T-helper 2 cell treated with Interferon-gamma antibody and Interleukin-4, amounts not matched to agents 100 ng/mL and 5 ng/mL, for 36 hours (primary cell): ENCODE measurements at regions not wholly inside any gene's neighbourhood (a gene's known extent, or its start where the extent isn't known, plus 50 kb on each side); places are given as distances from the start of the nearest gene placed in this dataset.
"Not testable (repeated sequence)": the region's sequence is repeated elsewhere in the genome, so short reads cannot be mapped to it uniquely, and the experiment has no call there.

ENCODE experiments used
- intact Hi-C: fragments of 100-400 bp; cut with micrococcal nuclease; formaldehyde crosslinking; loops from one replicate; pipeline ENCODE4 v1.15.1; 2023

DNA sequence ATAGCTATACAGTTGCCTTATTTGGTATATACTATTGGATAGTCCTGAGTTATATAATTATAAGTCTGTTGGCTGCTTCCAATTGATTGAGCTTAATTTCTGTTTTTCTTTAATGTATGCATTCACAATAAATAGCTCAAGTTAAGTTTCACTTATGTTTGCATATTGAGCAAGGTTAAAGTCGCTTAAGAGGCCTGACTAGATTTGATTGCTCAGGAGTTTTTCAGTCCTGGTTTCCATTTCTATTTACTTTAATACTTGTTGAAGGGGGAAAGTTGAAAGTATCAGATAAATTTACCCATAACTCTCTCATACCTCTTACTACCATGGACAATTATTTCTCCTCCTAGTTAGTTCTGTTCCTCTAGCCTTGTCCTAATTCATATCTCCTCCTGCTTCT lies 294.7 kb downstream of the ARL4A start:
- intact Hi-C loops: no loop called here

DNA sequence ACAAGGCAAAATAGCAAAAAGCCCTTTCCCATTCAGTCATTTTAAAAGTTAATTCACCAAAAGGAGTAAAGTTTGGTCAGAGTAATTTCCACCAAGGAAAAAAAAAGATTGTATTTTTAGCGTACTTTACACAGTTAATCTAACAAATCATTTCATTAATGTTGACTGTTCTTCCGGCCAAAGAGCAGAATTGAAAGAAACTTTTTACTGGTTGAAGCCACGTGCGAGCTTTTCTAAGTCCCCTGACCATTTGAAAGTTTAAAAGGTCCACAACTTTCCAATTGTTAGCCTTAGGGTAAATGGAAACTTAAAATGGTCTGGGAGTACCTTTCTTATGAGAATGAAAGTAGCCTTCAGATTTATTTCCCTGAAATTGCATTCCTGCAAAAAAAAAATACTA lies 296.7 kb downstream of the ARL4A start:
- intact Hi-C loops: no loop called here

DNA sequence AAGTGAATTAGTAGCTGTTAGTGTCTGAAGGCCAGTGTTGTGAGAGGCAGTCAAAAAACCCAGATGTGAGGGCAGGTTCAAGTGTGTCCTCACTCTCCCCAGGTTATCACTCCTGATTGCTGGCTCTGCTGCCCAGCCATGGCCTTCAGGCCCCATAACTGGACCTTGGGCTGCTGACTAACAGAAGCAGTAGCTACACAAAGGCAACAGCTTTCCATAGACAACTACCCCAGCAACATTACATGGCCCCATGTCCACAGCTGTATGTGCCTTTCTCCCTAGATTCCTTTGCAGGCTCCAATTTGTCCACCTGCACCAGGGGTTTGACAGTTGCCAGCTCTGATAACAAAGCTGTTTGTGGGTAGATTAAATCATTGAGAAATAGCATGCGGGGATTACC lies 297.8 kb downstream of the ARL4A start:
- intact Hi-C loops: no loop called here

DNA sequence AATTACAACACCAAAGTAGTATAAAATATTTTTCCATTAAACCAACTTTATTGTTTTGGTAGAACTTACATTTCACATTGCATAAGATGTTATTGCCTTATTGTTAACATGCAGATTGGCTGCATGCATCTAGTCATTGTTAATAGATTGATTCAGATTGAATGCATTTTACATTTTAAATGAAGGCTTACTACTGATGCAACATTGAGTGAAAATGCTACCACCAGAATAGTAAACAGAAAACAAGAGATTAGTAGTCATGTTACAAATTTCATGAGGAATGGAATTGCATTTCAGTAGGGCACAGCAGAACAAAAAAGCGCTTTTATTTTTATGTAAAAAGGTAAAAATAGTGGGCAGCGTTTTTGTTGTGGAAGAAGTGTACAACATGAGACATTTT lies 298.3 kb downstream of the ARL4A start:
- intact Hi-C loops: no loop called here

DNA sequence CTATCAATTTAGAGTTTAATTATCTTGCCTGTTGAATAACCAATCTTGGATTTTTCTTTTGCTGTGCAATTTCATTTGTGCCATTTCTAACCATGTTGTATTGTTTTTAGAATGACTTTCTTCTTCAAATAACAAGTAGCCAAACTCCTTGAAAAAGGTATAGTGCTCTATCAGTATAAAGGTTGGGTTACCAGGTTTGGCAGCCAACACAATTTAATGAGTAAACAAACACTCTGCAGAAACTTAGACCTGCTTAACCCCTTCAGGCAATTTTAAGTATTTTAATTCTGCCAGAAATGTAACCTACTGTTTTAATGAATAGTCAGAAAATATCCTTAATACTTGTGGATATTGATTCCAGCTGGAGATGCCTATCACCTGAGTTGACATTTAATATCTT lies 299.8 kb downstream of the ARL4A start:
- intact Hi-C loops: no loop called here

DNA sequence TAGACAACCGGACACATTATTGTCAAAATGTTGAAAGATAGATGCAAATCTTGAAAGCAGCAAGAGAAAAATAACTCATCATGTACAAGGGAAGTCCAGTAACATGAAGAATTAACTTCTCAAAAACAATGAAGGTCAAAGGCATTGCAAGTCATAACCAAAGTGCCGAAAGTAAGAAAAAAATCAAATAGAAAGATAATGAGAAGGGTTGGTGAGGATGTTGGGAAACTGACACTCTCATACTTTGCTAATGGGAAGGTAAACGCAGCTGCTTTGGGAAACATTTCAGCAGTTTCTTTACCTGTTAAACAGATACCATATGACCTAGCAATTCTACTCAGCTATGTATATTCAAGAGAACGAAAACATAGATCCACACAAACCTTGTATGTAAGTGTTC lies 303.0 kb downstream of the ARL4A start:
- intact Hi-C loops: no loop called here

DNA sequence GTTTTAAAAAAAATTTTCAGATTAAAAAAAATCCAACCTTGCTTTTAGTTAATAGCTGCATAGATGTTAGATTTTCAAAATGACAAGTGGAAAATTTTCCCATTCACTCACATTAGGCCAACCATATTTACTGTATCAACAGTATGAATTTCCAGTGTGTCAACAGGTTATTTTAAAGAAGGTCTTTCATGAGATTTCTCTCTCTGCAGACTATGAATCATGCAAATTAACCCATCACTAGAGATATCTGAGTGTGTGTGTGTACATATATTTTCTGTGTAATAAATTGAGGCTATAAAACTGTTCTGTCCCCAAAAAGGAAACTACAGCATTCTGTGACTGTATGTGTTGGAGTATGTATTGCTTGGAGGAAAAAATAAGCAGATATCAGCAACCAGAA lies 305.6 kb downstream of the ARL4A start:
- intact Hi-C loops: no loop called here

DNA sequence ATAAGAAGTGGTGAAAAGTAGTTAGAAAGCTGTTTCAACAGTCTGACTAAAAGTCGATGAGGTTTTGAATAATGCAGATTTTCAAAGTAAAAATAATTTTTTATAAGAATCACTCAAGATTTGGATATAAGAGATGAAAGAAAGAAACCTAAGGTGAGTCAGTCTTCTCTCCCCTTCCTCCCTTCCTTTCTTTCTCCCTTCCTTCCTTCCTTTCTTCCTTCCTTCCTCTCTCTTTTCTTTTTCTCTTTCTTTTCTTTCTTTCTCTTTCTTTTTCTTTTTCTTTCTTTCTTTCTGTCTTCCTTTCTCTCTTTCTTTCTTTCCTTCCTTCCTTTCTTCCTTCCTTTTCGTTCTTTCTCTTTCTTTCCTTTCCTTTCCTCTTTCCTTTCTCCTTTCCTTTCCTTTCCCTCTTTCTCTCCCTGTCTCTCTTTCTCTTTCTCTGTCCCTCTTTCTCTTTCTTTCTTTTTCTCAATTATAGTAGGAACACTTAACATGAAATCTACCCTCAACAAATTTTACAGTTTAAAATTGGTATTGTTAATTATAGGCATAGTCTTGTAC lies 308.6 kb downstream of the ARL4A start:
- intact Hi-C loops: no loop called here

DNA sequence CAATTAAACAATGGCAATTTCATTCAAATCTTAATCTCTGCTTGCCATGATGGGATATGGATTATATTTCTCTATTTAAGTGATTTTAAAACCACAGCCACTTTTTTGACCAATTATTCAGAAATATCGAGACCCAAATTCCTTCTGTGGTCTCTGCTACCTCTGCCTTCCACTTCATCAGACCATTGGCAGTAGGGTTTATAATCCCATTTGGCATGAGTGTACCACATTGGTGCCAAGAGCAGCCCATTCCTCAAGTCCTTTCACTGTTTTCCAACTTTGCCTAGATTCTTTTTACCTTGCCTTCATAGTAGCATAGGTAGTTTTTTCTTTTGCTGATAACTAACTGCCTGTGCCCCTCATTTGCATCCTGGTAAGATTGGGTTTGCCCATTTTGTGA lies 319.9 kb downstream of the ARL4A start:
- intact Hi-C loops: no loop called here

DNA sequence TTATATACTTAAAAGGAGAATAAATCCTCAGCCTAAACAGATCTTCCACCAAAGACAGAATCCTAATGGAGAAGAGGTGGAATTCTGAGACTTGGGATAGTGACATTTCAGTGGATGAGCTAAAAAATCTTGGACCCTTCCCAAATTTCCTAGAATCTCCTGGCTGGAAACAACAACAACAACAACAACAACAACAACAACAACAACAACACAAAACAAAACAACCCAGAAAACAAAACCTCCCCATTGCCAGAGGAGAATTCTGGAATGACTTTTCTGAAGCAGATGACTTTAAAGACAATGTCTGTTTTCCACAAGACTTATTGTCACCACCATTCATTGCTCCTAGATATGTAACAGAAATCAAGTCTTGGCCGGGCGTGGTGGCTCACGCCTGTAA lies 322.1 kb downstream of the ARL4A start:
- intact Hi-C loops: no loop called here

DNA sequence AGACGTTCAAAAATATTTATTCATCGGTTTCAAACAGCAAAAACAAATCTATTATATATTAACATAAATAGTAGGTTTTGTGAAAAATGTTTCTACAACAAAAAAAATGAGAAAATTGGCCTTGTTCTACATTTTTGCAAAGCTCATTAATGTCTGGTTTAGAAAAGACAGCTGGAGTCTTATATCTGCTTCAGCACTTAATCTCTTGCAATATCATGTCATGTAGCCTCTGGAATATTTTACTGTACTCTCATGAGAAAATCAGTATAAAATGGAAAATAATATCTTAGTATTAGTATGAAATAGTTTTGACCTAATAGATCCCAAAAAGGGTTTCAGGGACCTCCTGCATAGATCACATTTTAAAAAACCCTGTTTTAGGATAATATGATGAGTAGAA lies 326.6 kb downstream of the ARL4A start:
- intact Hi-C loops: no loop called here

DNA sequence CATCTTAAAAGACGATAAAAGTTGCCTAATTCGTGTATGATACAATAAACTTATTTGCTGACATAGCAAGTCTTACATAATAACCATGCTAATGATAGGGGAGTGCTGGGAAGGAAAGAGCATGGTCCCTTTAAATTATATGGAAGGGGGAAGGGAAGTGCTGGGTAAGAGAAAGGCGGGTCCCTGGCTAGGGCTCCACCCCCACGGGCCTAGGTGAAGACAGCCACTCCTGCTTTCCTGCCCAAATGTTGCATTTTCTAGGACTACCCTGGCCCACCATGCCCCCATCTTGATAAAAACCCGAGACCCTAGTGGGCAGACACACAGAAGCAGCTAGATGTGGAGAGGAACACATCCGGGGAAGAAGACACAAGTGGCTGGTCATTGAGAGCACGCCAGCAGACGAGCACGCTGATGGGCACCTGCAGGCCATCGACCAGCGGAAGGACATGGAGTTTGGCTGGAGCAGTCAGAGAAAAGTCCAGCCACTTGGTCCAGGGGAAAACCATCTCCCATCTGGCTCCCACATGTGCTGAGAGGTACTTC lies 328.7 kb downstream of the ARL4A start:
- intact Hi-C loops: no loop called here

DNA sequence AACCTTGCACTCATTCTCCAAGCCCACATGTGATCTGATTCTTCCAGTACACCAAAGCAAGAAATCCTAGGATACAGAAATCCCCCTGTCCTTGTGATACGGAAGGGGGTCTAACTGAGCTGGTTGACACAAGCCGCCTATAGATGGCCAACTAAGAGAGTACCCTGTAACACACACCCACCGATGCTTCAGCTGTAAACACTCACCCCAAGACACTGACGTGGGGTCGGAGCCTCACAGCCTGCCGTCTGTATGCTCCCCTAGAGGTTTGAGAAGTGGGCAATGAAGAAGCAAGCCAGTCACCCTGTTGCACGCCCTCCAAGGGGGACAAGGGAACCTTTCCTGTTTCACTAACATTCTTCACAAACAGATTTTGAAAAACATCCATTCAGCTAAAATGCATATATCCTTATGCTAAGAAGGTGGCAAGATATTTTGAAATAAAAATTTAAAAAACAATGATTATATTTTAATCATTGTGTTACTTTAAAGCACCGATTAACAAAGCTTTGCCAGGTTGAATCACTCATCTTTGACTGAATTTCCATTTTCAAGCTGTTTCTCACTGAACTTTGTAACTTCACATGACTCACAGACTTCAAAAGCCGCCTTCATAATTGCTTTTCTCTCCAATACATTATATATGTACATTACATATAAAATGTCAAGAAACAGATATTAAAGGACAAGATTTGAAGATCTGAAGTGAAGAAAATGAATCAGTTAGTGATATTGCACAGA lies 329.3 kb downstream of the ARL4A start:
- intact Hi-C loops: no loop called here

DNA sequence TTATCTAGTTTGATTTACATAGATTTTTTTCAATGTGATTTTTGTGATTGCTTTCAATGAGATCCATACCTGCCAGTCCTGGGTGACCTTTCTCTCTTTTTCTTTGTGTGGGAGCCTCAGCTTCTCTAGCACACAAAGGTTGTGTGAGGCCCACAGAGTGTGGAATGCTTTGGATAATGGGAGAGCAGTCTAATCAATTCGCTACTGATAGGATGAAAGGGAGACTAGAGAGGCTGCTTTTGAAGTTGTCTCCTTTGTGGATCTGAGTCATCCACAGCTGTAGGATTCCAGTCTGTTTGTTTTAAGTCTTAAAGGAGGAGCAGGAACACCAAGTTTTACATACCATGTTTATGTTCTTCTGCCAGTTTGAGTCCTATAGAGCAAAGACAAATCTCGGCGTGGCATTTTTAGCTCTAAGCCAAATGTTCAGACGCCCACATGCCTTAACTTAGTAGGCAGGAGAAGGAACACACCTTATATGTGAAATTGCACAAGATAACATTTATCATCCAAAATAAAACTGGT lies 330.0 kb downstream of the ARL4A start:
- intact Hi-C loops: no loop called here

DNA sequence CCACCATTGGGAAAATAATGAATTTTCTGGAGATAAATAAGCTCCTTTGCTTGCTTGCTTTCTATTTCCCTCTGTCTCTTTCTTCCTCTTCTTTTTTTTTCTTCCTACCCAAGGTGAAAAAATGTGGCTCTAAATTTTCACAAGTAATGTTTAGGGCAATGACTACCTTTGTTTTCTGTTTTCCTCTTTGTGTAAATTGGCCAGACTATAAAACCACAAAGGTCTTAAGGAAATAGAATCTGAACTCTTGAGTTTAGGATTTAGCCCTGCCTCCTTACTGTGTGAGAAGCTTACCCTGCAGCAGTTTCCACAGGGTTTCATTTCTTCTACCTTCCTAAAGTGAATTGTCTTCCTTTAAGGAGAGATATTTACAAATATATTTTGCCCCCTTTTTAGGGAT lies 330.4 kb downstream of the ARL4A start:
- intact Hi-C loops: no loop called here

DNA sequence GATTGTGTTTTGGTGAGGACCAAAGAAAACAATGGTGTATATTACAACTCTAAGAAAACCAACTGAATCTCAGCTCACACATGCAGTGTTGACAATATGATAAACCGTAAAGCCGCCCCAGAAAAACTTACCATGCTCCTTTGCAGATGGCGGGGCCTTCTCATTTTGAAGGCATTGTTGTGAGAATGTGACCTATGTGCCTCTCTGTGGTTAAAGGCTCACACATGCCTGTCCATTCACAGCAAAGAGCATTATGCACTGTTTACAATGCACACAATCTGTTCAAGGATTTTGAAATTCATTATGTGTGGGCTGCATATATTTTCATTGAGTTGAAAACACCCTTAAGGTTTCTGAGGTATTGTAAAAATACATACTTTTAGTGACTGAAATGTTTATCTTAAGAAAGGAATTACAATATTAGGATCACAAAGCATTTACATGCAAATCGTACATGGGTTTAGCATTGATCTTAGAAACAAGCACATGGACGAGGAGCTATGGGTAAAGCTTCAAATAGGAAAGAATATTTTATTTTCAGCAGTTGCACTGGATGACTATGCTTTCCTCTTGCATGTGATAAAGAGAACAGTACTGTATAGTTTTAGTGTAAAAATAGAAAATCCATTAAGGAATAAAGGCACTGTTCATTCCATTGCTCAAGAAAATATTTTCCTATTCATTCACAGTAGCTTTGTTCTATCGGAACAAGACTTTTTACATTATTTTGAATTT lies 334.3 kb downstream of the ARL4A start:
- intact Hi-C loops: no loop called here

DNA sequence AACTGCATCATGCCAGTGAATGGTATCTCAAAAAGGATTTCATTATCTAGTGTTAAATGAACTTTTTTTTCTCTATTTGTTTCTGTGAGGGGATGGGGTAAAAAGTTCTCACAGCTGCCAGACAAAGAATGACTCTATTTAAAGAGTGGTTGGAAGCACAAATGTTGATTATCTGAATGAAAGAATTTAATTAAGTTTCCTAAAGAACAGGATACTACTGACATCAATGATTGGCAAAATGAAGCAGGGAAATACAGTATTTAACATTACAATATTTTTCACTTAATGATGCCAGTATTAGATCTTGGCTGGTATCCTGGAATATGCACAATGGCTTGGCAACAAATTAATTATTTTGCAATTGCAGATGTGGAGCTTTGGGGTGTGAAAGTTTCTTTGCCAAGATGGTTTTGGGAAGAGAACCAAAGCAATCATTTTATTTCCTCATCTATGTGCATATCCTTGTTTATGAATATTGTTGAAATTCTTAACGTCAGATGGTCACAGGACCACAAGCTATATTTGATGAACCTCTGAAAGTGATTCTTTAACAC lies 336.8 kb downstream of the ARL4A start:
- intact Hi-C loops: no loop called here

DNA sequence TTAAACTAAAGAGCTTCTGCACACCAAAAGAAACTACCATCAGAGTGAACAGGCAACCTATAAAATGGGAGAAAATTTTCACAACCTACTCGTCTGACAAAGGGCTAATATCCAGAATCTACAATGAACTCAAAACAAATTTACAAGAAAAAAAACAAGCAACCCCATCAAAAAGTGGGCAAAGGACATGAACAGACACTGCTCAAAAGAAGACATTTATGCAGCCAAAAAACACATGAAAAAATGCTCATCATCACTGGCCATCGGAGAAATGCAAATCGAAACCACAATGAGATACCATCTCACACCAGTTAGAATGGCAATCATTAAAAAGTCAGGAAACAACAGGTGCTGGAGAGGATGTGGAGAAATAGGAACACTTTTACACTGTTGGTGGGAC lies 337.6 kb downstream of the ARL4A start:
- intact Hi-C loops: not testable (repeated sequence)

DNA sequence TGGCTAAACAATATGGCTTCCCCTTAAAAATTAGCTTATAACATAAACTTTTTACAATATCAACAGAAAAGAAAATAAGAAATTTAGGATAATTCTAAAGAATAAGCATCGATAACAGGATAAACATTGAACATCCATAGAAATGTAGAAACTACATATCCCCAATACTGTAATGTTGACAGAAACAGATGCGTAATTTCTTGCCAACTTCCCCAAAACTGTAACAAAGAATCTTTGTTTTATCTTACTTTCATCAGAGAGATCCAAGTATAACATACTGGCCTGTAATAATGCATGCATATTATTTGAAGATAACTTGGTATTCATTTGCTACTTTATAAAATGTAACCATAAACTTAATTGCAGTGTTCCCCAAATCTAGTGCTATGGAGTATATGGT lies 339.9 kb downstream of the ARL4A start:
- intact Hi-C loops: no loop called here

DNA sequence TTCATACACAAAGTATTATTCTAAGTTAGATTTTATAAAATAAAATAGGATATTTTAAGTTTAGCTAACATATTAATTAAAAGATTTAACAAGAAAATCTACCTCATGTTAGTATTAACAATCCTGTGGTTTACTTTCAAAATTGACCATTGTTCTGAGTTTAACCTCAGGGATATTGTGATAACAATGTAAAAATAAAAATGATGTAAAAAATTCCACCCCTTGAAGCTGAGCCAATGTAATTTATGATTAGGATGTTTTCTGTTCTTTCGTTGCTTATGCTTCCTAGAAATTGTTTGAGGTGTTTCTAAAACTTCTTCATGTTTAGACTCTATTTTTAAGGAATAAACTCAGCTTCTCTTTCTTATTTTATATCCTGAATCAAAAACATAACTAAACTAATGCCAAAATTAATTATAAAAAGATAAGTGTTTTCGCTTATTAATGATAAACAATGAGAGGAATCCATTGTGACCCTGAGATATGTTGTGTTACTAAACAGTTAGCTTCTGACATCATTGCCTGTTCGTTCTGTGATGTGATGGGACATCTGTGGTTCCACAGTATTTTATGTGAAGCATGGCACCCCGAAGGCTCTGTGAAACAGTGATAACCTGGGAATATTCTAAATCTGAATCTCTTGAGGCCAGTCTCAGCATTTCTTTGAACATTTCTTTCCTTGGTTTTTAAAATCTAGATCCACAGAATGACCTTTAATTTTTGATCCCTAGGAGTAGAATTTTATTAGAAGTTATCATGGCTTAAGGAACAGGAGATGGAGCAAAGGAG lies 340.8 kb downstream of the ARL4A start:
- intact Hi-C loops: no loop called here

DNA sequence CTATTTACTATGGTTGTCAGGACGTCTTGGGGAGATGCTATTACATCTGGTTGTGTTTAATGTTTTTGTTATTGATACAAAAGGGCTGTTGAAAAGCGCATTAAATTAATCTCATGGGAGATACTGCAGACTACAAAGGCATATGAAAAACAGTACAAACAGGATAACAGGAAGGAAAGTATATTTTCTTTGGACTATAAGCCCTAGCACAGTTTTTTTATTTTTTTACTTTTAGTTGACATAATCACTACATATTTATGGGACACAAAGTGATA lies 341.3 kb downstream of the ARL4A start:
- intact Hi-C loops: no loop called here
